Osteoblast (primary cell): ENCODE measurements at regions not wholly inside any gene's neighbourhood (a gene's known extent, or its start where the extent isn't known, plus 50 kb on each side); places are given as distances from the start of the nearest gene placed in this dataset.

Source experiments
- DNase-seq: peaks from one replicate; pipeline ENCODE4 v3.0.0; 2011; ENCODE audit warnings: low spot score, mixed read lengths; ENCODE audit not compliant: insufficient read length; ENCODE audit errors: missing footprints
- H2AFZ ChIP-seq: 2 replicates; pipeline ENCODE4 v1.6.0; 2011; ENCODE audit warnings: mild to moderate bottlenecking, low read length
- H3K27ac ChIP-seq: 2 replicates; pipeline ENCODE4 v1.5.1; 2011; ENCODE audit warnings: mild to moderate bottlenecking, low read depth, low read length, moderate library complexity
- H3K27me3 ChIP-seq: 2 replicates; pipeline ENCODE4 v1.6.0; 2012; ENCODE audit warnings: mild to moderate bottlenecking, control low read depth, inconsistent platforms, low read length, moderate library complexity; ENCODE audit not compliant: insufficient read depth
- H3K36me3 ChIP-seq: 2 replicates; pipeline ENCODE4 v1.5.1; 2011; ENCODE audit warnings: mild to moderate bottlenecking, low read length, control low read depth, moderate library complexity; ENCODE audit not compliant: insufficient read depth
- H3K4me1 ChIP-seq: 2 replicates; pipeline ENCODE4 v1.5.1; 2011; ENCODE audit warnings: mild to moderate bottlenecking, low read length, control low read depth, moderate library complexity; ENCODE audit not compliant: insufficient read depth
- H3K4me2 ChIP-seq: 2 replicates; pipeline ENCODE4 v1.6.0; 2011; ENCODE audit warnings: mild to moderate bottlenecking, low read length; ENCODE audit not compliant: insufficient read depth
- H3K4me3 ChIP-seq: fragments of 200-600 bp; sonication (generic); 3 replicates; pipeline ENCODE4 v1.5.1; 2012; ENCODE audit warnings: mild to moderate bottlenecking, low read length, inconsistent platforms; ENCODE audit not compliant: insufficient read depth
- H3K79me2 ChIP-seq: 2 replicates; pipeline ENCODE4 v1.6.0; 2012; ENCODE audit warnings: mild to moderate bottlenecking, low read length, control low read depth, inconsistent platforms; ENCODE audit not compliant: insufficient read depth
- H3K9me3 ChIP-seq: 2 replicates; pipeline ENCODE4 v1.5.1; 2011; ENCODE audit warnings: low read depth, low read length, control low read depth
- H4K20me1 ChIP-seq: 2 replicates; pipeline ENCODE4 v1.6.0; 2012; ENCODE audit warnings: mild to moderate bottlenecking, low read length, control low read depth; ENCODE audit not compliant: insufficient read depth
- CTCF ChIP-seq: IDR thresholded peaks from 2 replicates; pipeline ENCODE4 v1.5.1; 2011; ENCODE audit warnings: mild to moderate bottlenecking, low read depth, low read length, moderate library complexity; ENCODE audit errors: extremely low read depth

GRCh38 chr13:21825801-21826200 is 154.9 kb downstream of the FGF9 start:
- no peaks in the 10 kb centered on the region for H3K9me3 ChIP-seq
- no peaks in the 10 kb centered on the region for H3K27me3 ChIP-seq
- H3K79me2 ChIP-seq: no peaks in the 10 kb centered on the region
- no peak for TF ChIP-seq CTCF
- H2AFZ ChIP-seq: no peak overlapping the region
- H3K27ac ChIP-seq: no peak overlapping the region
- no peak overlapping the region for H3K4me3 ChIP-seq
- no peaks in the 10 kb centered on the region for H4K20me1 ChIP-seq
- no peaks in the 10 kb centered on the region for H3K36me3 ChIP-seq
- no peaks in the 10 kb centered on the region for H3K4me1 ChIP-seq
- no peak overlapping the region for H3K4me2 ChIP-seq
- no peak for DNase-seq

DNA sequence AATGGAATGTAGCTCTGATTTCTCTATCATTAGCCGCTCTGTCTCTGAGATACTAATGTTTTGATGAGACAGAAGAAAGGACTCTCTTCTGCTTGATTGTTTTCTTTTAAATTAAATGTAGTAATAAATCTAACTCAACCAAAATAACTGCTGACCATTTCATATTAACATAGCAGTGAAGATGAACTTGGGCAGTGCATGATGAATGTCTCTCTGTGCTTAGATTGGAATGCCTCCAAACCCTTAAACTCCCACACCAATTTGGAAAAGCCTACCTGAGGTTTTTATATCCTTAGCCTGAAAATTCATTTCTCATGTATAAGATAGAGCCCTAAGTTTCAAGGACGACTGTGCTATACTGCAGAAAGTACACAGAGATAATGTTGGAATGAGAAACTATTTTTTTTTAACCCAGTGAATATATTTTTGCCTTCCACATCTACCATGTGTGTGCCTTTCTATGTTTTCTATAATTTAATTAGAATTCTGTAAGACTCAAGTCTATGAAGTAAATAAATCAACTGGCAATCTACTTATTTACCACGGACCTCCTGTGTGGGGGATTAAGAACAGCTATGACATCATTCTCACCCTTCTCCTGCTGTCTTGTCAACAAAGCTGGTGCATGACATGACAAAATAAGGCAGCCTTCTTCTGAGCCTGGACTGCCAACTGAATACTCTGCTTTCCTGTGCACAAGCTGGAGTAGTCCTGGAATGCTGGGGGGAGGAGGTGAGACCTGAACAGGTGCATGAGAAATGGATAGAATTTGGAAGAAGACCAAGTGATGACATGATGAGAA is 155.5 kb downstream of the FGF9 start:
- no peak overlapping the region for H2AFZ ChIP-seq
- no peaks in the 10 kb centered on the region for H3K79me2 ChIP-seq
- no peaks in the 10 kb centered on the region for H3K4me1 ChIP-seq
- no peak for TF ChIP-seq CTCF
- no peaks in the 10 kb centered on the region for H4K20me1 ChIP-seq
- no peak for DNase-seq
- H3K27me3 ChIP-seq: no peaks in the 10 kb centered on the region
- no peak overlapping the region for H3K27ac ChIP-seq
- no peaks in the 10 kb centered on the region for H3K9me3 ChIP-seq
- no peak overlapping the region for H3K4me2 ChIP-seq
- H3K36me3 ChIP-seq: no peaks in the 10 kb centered on the region
- H3K4me3 ChIP-seq: no peak overlapping the region

GRCh38 chr13:21831654-21832324 is 160.9 kb downstream of the FGF9 start:
- H4K20me1 ChIP-seq: no peaks in the 10 kb centered on the region
- H3K4me1 ChIP-seq: no peaks in the 10 kb centered on the region
- no peak overlapping the region for H3K27ac ChIP-seq
- no peaks in the 10 kb centered on the region for H3K9me3 ChIP-seq
- no peaks in the 10 kb centered on the region for H3K36me3 ChIP-seq
- no peak overlapping the region for H3K4me3 ChIP-seq
- TF ChIP-seq CTCF: no peak
- H3K79me2 ChIP-seq: no peaks in the 10 kb centered on the region
- no peak overlapping the region for H3K4me2 ChIP-seq
- DNase-seq: no peak
- H3K27me3 ChIP-seq: no peaks in the 10 kb centered on the region
- H2AFZ ChIP-seq: no peak overlapping the region

DNA sequence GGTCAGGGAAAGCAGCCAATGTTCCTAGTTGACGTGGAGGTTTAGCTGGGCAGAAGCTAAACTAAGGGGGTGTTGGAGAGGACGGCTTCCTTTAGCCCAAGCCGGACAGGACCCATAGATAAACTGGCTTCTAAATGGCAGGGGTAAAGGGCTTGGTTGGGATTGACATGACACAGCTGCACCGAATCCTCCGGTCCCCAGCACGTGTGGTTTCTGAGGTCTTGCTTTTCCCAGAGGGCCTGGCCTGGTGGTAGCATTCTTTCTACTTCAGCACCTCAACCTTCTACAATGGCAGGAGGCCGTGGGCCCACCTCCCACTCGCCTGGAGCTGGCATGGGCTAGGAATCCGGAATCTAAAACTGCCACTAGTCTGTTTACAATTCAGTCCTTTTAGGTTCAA is 163.0 kb downstream of the FGF9 start:
- Histone ChIP-seq H3K9me3 (no peaks in the 10 kb centered on the region), H3K79me2 (no peaks in the 10 kb centered on the region), H3K4me2 (no peak overlapping the region), H2AFZ (no peak overlapping the region), H3K36me3 (no peaks in the 10 kb centered on the region), H3K27ac (no peak overlapping the region), H3K27me3 (no peaks in the 10 kb centered on the region), H4K20me1 (no peaks in the 10 kb centered on the region), H3K4me1 (no peaks in the 10 kb centered on the region), H3K4me3 (no peak overlapping the region)
- DNase-seq: no peak
- TF ChIP-seq CTCF: no peak
